GM12878 (cell line): ENCODE measurements at regions not wholly inside any gene's neighbourhood (a gene's known extent, or its start where the extent isn't known, plus 50 kb on each side); places are given as distances from the start of the nearest gene placed in this dataset.

Experiments used
- FOXM1 ChIP-seq: IDR thresholded peaks from 2 replicates; pipeline ENCODE4 v1.6.1; 2012; ENCODE audit warnings: low read depth, mild to moderate bottlenecking, inconsistent platforms, low read length, moderate library complexity
- HCFC1 ChIP-seq: fragments of 150-350 bp; IDR thresholded peaks from 2 replicates; pipeline ENCODE4 v1.6.1; 2014; ENCODE audit warnings: low read length
- MYB ChIP-seq: fragments of 150-350 bp; IDR thresholded peaks from 2 replicates; pipeline ENCODE4 v1.6.1; 2014; ENCODE audit warnings: mild to moderate bottlenecking, low read depth, low read length, borderline replicate concordance
- NBN ChIP-seq: fragments of 450-650 bp; IDR thresholded peaks from 2 replicates; pipeline ENCODE4 v1.6.1; 2016
- PML ChIP-seq: IDR thresholded peaks from 2 replicates; pipeline ENCODE4 v1.6.1; 2012; ENCODE audit warnings: low read length, inconsistent platforms
- SMAD1 ChIP-seq: fragments of 450-650 bp; IDR thresholded peaks from 2 replicates; pipeline ENCODE4 v1.6.1; 2018; ENCODE audit warnings: mild to moderate bottlenecking, low read depth; ENCODE audit not compliant: partially characterized antibody
- SPI1 ChIP-seq: IDR thresholded peaks from 2 replicates; pipeline ENCODE4 v1.6.1; 2011; ENCODE audit warnings: low read depth, mild to moderate bottlenecking, low read length, moderate library complexity, borderline replicate concordance; ENCODE audit not compliant: insufficient read depth
- YY1 ChIP-seq: IDR thresholded peaks from 2 replicates; pipeline ENCODE4 v1.6.1; 2011; ENCODE audit warnings: low read depth, mild to moderate bottlenecking, low read length
- ZNF622 ChIP-seq: fragments of 450-650 bp; IDR thresholded peaks from 2 replicates; pipeline ENCODE4 v1.6.1; 2017; ENCODE audit warnings: mild to moderate bottlenecking, inconsistent platforms
- TF ChIP-seq, protein P1 (sequence below): fragments of 450-650 bp; IDR thresholded peaks from 2 replicates; pipeline ENCODE4 v1.6.1; 2017; ENCODE audit warnings: mild to moderate bottlenecking, moderate library complexity
- TF ChIP-seq, protein P2 (sequence below): IDR thresholded peaks from 2 replicates; pipeline ENCODE4 v1.6.1; 2011; ENCODE audit warnings: low read depth, mild to moderate bottlenecking, low read length, moderate library complexity, borderline replicate concordance; ENCODE audit errors: extremely low read depth
- TF ChIP-seq, protein P3 (sequence below): IDR thresholded peaks from 2 replicates; pipeline ENCODE4 v1.6.1; 2011; ENCODE audit warnings: borderline replicate concordance, low read depth, mild to moderate bottlenecking, moderate library complexity, mixed read lengths, low read length; ENCODE audit not compliant: insufficient read depth; ENCODE audit errors: extremely low read length

DNA sequence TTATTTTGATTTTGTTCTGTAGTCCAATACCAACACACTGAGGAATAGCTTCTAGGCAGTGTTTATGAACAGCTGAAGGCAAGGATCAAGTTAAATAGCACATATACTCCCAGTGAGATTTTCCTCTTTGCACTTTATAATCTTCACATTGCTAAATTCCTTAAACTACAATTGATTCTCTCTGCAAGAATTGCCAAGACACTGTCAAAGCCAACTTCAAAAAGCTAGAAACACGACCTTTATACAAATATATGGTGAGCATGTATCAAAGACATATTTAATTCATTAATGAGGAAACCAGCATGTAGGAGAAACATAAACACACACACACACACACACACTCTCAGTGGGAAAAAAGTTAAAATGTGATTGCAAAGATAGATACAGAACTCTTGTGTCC lies 86.4 kb upstream of the FAM9C start (continued):
- TF ChIP-seq, protein P1, sequence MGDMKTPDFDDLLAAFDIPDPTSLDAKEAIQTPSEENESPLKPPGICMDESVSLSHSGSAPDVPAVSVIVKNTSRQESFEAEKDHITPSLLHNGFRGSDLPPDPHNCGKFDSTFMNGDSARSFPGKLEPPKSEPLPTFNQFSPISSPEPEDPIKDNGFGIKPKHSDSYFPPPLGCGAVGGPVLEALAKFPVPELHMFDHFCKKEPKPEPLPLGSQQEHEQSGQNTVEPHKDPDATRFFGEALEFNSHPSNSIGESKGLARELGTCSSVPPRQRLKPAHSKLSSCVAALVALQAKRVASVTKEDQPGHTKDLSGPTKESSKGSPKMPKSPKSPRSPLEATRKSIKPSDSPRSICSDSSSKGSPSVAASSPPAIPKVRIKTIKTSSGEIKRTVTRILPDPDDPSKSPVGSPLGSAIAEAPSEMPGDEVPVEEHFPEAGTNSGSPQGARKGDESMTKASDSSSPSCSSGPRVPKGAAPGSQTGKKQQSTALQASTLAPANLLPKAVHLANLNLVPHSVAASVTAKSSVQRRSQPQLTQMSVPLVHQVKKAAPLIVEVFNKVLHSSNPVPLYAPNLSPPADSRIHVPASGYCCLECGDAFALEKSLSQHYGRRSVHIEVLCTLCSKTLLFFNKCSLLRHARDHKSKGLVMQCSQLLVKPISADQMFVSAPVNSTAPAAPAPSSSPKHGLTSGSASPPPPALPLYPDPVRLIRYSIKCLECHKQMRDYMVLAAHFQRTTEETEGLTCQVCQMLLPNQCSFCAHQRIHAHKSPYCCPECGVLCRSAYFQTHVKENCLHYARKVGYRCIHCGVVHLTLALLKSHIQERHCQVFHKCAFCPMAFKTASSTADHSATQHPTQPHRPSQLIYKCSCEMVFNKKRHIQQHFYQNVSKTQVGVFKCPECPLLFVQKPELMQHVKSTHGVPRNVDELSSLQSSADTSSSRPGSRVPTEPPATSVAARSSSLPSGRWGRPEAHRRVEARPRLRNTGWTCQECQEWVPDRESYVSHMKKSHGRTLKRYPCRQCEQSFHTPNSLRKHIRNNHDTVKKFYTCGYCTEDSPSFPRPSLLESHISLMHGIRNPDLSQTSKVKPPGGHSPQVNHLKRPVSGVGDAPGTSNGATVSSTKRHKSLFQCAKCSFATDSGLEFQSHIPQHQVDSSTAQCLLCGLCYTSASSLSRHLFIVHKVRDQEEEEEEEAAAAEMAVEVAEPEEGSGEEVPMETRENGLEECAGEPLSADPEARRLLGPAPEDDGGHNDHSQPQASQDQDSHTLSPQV = no peak
- TF ChIP-seq PML (no peak), YY1 (no peak), FOXM1 (no peak), NBN (no peak), SPI1 (no peak), MYB (no peak), ZNF622 (no peak), HCFC1 (no peak), SMAD1 (no peak)
- TF ChIP-seq, protein P2, sequence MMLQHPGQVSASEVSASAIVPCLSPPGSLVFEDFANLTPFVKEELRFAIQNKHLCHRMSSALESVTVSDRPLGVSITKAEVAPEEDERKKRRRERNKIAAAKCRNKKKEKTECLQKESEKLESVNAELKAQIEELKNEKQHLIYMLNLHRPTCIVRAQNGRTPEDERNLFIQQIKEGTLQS = no peak
- TF ChIP-seq, protein P3, sequence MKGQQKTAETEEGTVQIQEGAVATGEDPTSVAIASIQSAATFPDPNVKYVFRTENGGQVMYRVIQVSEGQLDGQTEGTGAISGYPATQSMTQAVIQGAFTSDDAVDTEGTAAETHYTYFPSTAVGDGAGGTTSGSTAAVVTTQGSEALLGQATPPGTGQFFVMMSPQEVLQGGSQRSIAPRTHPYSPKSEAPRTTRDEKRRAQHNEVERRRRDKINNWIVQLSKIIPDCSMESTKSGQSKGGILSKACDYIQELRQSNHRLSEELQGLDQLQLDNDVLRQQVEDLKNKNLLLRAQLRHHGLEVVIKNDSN = no peak
